ENCODE measurements at regions not wholly inside any gene's neighbourhood (a gene's known extent, or its start where the extent isn't known, plus 50 kb on each side); places are given as distances from the start of the nearest gene placed in this dataset.
"Not testable (repeated sequence)": the region's sequence is repeated elsewhere in the genome, so short reads cannot be mapped to it uniquely, and the experiment has no call there.

- no peak for DNase-seq (ENCODE audit: low spot score)
- in situ Hi-C loops (cut with MboI; ENCODE audit: low sequenced_read_pairs, unreplicated experiment): no loop called here
- TF ChIP-seq CTCF (IDR thresholded peaks at IDR 0.05; ENCODE audit: borderline replicate concordance, control extremely low read depth, extremely low read depth, insufficient read depth, missing control alignments): no peak
Measured at GRCh38 chr2:17460371-17461086, 57.7 kb downstream of the RAD51AP2 start.

GRCh38 chr2:17455343-17455742, 62.9 kb downstream of the RAD51AP2 start:
- in situ Hi-C loops (cut with MboI; ENCODE audit: low sequenced_read_pairs, unreplicated experiment): no loop called here
- TF ChIP-seq CTCF (IDR thresholded peaks at IDR 0.05; ENCODE audit: borderline replicate concordance, control extremely low read depth, extremely low read depth, insufficient read depth, missing control alignments): no peak
- no peak for DNase-seq (ENCODE audit: low spot score)

GRCh38 chr2:17446191-17446590, 72.0 kb downstream of the RAD51AP2 start:
- DNase-seq (ENCODE audit: low spot score); in situ Hi-C loops (cut with MboI; ENCODE audit: low sequenced_read_pairs, unreplicated experiment): not testable (repeated sequence)

- DNase-seq (ENCODE audit: low spot score): no peak
- no peak for TF ChIP-seq CTCF (IDR thresholded peaks at IDR 0.05; ENCODE audit: borderline replicate concordance, control extremely low read depth, extremely low read depth, insufficient read depth, missing control alignments)
- in situ Hi-C loops (cut with MboI; ENCODE audit: low sequenced_read_pairs, unreplicated experiment): no loop called here
Measured at GRCh38 chr2:17445744-17446143, 72.5 kb downstream of the RAD51AP2 start.

- no peak for DNase-seq (ENCODE audit: low spot score)
- in situ Hi-C loops (cut with MboI; ENCODE audit: low sequenced_read_pairs, unreplicated experiment): no loop called here
- TF ChIP-seq CTCF (IDR thresholded peaks at IDR 0.05; ENCODE audit: borderline replicate concordance, control extremely low read depth, extremely low read depth, insufficient read depth, missing control alignments): no peak
Measured at GRCh38 chr2:17442334-17442733, 75.9 kb downstream of the RAD51AP2 start.

GRCh38 chr2:17441790-17442189, 76.5 kb downstream of the RAD51AP2 start:
- no peak for TF ChIP-seq CTCF (IDR thresholded peaks at IDR 0.05; ENCODE audit: borderline replicate concordance, control extremely low read depth, extremely low read depth, insufficient read depth, missing control alignments)
- DNase-seq (ENCODE audit: low spot score): no peak
- in situ Hi-C loops (cut with MboI; ENCODE audit: low sequenced_read_pairs, unreplicated experiment): no loop called here

- no peak for DNase-seq (ENCODE audit: low spot score)
- in situ Hi-C loops (cut with MboI; ENCODE audit: low sequenced_read_pairs, unreplicated experiment): no loop called here
- no peak for TF ChIP-seq CTCF (IDR thresholded peaks at IDR 0.05; ENCODE audit: borderline replicate concordance, control extremely low read depth, extremely low read depth, insufficient read depth, missing control alignments)
Measured at GRCh38 chr2:17441055-17441771, 77.0 kb downstream of the RAD51AP2 start.

All from GM13976 (cell line).